Kidney epithelial cell (primary cell): ENCODE measurements at regions not wholly inside any gene's neighbourhood (a gene's known extent, or its start where the extent isn't known, plus 50 kb on each side); places are given as distances from the start of the nearest gene placed in this dataset.

Experiments
- DNase-seq: peaks from one replicate; pipeline ENCODE4 v3.0.0-alpha.2; 2010; ENCODE audit warnings: low read depth
- H3K27me3 ChIP-seq: 2 replicates; pipeline ENCODE4 v1.6.0; 2011; ENCODE audit warnings: low read length; ENCODE audit not compliant: control insufficient read depth, insufficient read depth
- H3K36me3 ChIP-seq: 2 replicates; pipeline ENCODE4 v1.5.1; 2011; ENCODE audit warnings: low read length; ENCODE audit not compliant: control insufficient read depth, insufficient read depth
- H3K4me3 ChIP-seq: 2 replicates; pipeline ENCODE4 v1.5.1; 2011; ENCODE audit warnings: low read depth, mild to moderate bottlenecking, control low read depth, low read length
- CTCF ChIP-seq: IDR thresholded peaks from 2 replicates; pipeline ENCODE4 v1.5.1; 2011; ENCODE audit warnings: mild to moderate bottlenecking, moderate library complexity, low read length, control low read depth, inconsistent platforms; ENCODE audit not compliant: insufficient read depth, poor library complexity, severe bottlenecking

- DNase-seq = no peak
- no peak for TF ChIP-seq CTCF
- Histone ChIP-seq H3K4me3 (no peak overlapping the region), H3K36me3 (no peaks in the 10 kb centered on the region), H3K27me3 (no peaks in the 10 kb centered on the region)
These were observed 837.1 kb downstream of the EPHA7 start for GRCh38 chr6:92582211-92582610.

- no peak for TF ChIP-seq CTCF
- H3K27me3 ChIP-seq = no peaks in the 10 kb centered on the region
- peak; percentile 58 for DNase-seq
- no peak overlapping the region for H3K4me3 ChIP-seq
- no peaks in the 10 kb centered on the region for H3K36me3 ChIP-seq
These were observed 842.2 kb downstream of the EPHA7 start for GRCh38 chr6:92577077-92577719.

GRCh38 chr6:92568541-92568940 lies 850.8 kb downstream of the EPHA7 start:
- no peak for TF ChIP-seq CTCF
- no peak for DNase-seq
- no peak overlapping the region for H3K4me3 ChIP-seq
- no peaks in the 10 kb centered on the region for H3K36me3 ChIP-seq
- H3K27me3 ChIP-seq = no peaks in the 10 kb centered on the region

- no peak for DNase-seq
- no peaks in the 10 kb centered on the region for H3K36me3 ChIP-seq
- H3K4me3 ChIP-seq = no peak overlapping the region
- H3K27me3 ChIP-seq = no peaks in the 10 kb centered on the region
- TF ChIP-seq CTCF = no peak
These were observed 852.7 kb downstream of the EPHA7 start for GRCh38 chr6:92566632-92567031.

- Histone ChIP-seq H3K4me3 (no peak overlapping the region), H3K27me3 (no peaks in the 10 kb centered on the region), H3K36me3 (no peaks in the 10 kb centered on the region)
- TF ChIP-seq CTCF = no peak
- no peak for DNase-seq
These were observed 855.0 kb downstream of the EPHA7 start for GRCh38 chr6:92564376-92564775.

DNA sequence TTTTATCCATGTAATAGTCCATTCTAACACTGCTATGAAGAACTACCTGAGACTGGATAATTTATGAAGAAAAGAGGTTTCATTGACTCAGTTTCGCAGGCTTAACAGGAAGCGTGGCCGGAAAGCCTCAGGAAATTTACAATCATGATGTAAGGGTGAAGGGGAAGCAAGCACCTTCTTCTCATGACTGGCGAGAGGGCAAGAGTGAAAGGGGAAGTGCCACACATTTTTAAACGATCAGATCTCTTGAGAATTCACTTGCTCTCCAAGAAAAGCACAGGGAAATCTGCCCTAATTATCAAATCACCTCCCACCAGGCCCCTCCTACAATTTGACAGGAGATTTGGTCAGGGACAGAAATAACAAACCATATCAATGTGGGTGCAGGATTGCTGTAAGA lies 859.7 kb downstream of the EPHA7 start:
- no peak for TF ChIP-seq CTCF
- H3K36me3 ChIP-seq = no peaks in the 10 kb centered on the region
- no peak overlapping the region for H3K4me3 ChIP-seq
- no peaks in the 10 kb centered on the region for H3K27me3 ChIP-seq
- DNase-seq = no peak
